Testis (tissue), 2 donors: ENCODE measurements at regions not wholly inside any gene's neighbourhood (a gene's known extent, or its start where the extent isn't known, plus 50 kb on each side); places are given as distances from the start of the nearest gene placed in this dataset.

Experiments used
- DNase-seq: peaks from one replicate; pipeline ENCODE4 v3.0.0-alpha.2; 2019
- H3K27ac ChIP-seq, 2 donors: fragments of 200-600 bp; sonication (generic); one replicate each; pipeline ENCODE4 v1.5.1; 2019
- H3K27me3 ChIP-seq: fragments of 200-600 bp; sonication (generic); one replicate; pipeline ENCODE4 v1.5.1; 2019
- H3K36me3 ChIP-seq: fragments of 200-600 bp; sonication (generic); one replicate; pipeline ENCODE4 v1.5.1; 2017; ENCODE audit warnings: low read depth; ENCODE audit errors: missing control alignments
- H3K4me1 ChIP-seq: fragments of 200-600 bp; sonication (generic); one replicate; pipeline ENCODE4 v1.5.1; 2019
- H3K4me3 ChIP-seq, 2 donors: fragments of 200-600 bp; sonication (generic); one replicate each; pipeline ENCODE4 v1.5.1; 2017 to 2019
- H3K9me3 ChIP-seq: fragments of 200-600 bp; sonication (generic); one replicate; pipeline ENCODE4 v1.5.1; 2017
- POLR2A ChIP-seq: fragments of 450-650 bp; IDR thresholded peaks from one replicate; pipeline ENCODE4 v1.6.1; 2017; ENCODE audit warnings: antibody characterized with exemption, mild to moderate bottlenecking, moderate library complexity
- WGBS, 2 donors: methylation state at CpG; one replicate each; pipeline ENCODE4 v1.1.5; 2018; 5-methylcytosine and 5-hydroxymethylcytosine counted together
- intact Hi-C: fragments of 100-400 bp; cut with DNase I; formaldehyde crosslinking; loops from one replicate; pipeline ENCODE4 v1.15.1; 2023; ENCODE audit warnings: low total_unique reads
- TF ChIP-seq, protein P1 (sequence below), 3 experiments: fragments of 450-650 bp in 2 of 3; fragments of 200-600 bp in 1 of 3; sonication (generic) in 1 of 3; IDR thresholded peaks; one replicate each; pipeline ENCODE4 v1.5.1; 2016 to 2019; ENCODE audit warnings: antibody characterized with exemption in 3 of 3, mild to moderate bottlenecking in 2 of 3, moderate library complexity in 1 of 3

DNA sequence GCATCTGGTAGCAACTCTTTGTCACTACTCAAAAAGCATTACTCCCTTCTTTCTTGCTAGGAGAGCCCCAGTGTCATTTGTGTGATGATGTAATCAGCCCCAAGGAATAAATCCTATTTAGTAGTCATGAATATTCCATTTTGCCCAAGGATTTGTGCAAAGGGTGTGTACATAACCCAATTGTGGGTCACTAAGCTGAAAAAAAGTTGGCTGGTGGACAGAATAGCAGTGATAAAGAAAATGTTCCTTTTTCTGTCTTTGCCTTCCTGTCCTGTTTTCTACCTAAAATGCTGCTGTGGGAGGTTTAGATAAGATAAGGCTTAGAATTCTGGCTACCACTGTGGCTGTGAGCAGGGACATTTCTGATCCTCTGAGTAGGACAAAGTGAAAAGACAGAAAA is 223.1 kb upstream of the ITGA1 start:
- no peaks in the 10 kb centered on the region for H3K9me3 ChIP-seq
- DNase-seq: no peak
- no peaks in the 10 kb centered on the region for H3K36me3 ChIP-seq
- no peak overlapping the region for H3K27ac ChIP-seq
- no peaks in the 10 kb centered on the region for H3K4me1 ChIP-seq
- intact Hi-C loops: no loop called here
- no peaks in the 10 kb centered on the region for H3K27me3 ChIP-seq
- TF ChIP-seq POLR2A: no peak
- TF ChIP-seq, protein P1, sequence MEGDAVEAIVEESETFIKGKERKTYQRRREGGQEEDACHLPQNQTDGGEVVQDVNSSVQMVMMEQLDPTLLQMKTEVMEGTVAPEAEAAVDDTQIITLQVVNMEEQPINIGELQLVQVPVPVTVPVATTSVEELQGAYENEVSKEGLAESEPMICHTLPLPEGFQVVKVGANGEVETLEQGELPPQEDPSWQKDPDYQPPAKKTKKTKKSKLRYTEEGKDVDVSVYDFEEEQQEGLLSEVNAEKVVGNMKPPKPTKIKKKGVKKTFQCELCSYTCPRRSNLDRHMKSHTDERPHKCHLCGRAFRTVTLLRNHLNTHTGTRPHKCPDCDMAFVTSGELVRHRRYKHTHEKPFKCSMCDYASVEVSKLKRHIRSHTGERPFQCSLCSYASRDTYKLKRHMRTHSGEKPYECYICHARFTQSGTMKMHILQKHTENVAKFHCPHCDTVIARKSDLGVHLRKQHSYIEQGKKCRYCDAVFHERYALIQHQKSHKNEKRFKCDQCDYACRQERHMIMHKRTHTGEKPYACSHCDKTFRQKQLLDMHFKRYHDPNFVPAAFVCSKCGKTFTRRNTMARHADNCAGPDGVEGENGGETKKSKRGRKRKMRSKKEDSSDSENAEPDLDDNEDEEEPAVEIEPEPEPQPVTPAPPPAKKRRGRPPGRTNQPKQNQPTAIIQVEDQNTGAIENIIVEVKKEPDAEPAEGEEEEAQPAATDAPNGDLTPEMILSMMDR (IDR thresholded peaks at IDR 0.05): no peak
- H3K4me3 ChIP-seq: no peak overlapping the region

DNA sequence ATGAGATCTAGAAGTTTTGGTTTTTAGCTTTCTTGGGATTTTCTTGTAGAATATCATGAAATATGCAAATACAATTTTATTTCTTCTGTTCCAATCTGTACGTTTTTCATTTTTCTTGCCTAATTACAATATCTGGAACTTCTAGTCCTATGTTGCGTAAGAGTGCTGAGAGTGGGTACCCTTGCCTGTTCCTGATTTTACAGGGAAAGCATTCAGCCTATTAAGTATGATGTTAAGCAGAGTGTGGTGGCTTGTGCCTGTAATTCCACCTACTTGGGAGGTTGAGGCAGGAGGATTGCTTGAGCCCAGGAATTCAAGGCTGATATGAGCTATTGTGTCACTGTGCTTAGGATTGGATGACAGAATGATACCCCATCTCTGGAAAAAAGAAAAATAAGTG is 210.2 kb upstream of the ITGA1 start:
- Histone ChIP-seq H3K36me3 (no peaks in the 10 kb centered on the region), H3K4me1 (no peaks in the 10 kb centered on the region), H3K9me3 (no peaks in the 10 kb centered on the region), H3K27me3 (no peaks in the 10 kb centered on the region), H3K27ac (no peak overlapping the region), H3K4me3 (no peak overlapping the region)
- TF ChIP-seq, protein P1 (IDR thresholded peaks at IDR 0.05): no peak
- no peak for TF ChIP-seq POLR2A
- no peak for DNase-seq
- WGBS, 2 donors: 81 to 83% methylated on average over 2 of the region's 2 CpGs
- intact Hi-C loops: no loop called here

DNA sequence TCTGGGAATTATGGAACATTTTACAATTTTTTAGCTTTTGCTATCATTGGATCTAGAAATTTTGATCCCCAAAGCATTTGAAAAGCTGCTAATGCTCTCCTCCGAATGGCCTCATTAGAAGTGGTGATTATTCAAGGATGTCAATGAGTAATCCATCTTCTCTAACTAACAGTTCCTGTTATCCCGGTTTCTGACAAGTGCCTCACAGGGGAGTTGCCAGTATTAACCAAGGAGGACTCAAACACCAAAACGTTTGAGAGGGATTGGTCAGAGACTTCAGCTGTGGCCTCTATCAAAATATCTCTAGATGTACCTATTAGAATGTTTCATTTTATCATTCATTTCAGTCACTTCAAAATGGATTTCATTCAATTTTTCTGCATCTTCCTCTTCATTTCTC is 208.3 kb upstream of the ITGA1 start:
- no peaks in the 10 kb centered on the region for H3K36me3 ChIP-seq
- intact Hi-C loops: no loop called here

DNA sequence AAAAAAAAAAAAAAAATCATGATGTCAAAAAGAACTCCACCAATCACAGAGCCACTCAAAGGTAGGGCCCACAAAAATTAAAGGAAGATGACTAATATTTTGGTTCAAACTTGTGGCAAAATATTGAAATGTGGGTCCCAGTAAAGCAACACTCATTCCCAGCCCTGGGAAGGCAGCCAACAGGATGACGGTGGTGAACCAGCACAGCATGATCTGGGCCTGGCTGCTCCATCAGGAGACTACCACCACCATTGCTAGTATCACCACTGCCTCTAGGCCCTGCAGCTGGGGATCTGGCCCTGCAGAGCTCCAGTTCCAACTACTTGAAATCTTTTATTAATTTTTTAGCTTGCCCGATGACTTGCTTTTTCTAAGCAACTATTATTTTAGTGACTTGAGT is 206.8 kb upstream of the ITGA1 start:
- Histone ChIP-seq H3K4me1 (no peaks in the 10 kb centered on the region), H3K27ac (no peak overlapping the region), H3K4me3 (no peak overlapping the region), H3K9me3 (no peaks in the 10 kb centered on the region), H3K36me3 (no peaks in the 10 kb centered on the region), H3K27me3 (no peaks in the 10 kb centered on the region)
- WGBS, 2 donors: 59 to 82% methylated on average over 2 of the region's 2 CpGs
- no peak for DNase-seq
- intact Hi-C loops: no loop called here
- TF ChIP-seq POLR2A: no peak
- TF ChIP-seq, protein P1 (IDR thresholded peaks at IDR 0.05): no peak

More for the DNA sequence above, 208.3 kb upstream of the ITGA1 start:
- no peaks in the 10 kb centered on the region for H3K4me1 ChIP-seq
- no peak overlapping the region for H3K27ac ChIP-seq
- TF ChIP-seq POLR2A: no peak
- TF ChIP-seq, protein P1 (IDR thresholded peaks at IDR 0.05): no peak
- no peak for DNase-seq
- 44 to 49% methylated on average over 3 of the region's 3 CpGs for WGBS, 2 donors
- no peaks in the 10 kb centered on the region for H3K9me3 ChIP-seq
- no peaks in the 10 kb centered on the region for H3K27me3 ChIP-seq
- H3K4me3 ChIP-seq: no peak overlapping the region

DNA sequence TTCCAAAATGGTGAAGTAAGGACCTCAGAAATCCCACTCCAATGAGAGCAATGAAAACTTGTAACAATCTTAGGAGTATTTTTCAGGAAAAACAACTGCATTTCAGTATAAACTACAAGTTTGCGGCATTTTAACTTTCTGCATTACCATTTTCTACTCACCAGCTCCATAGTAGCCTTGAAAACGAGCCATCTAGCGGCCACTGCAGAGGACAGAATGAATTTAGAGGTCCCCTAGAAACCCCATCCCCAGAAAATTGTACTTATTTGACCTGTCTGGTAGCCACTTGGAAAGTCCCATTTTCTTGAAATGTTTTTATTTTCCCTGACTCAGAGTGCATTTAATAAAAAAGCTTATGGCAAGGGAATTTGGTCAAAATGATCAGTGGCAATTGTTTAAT is 205.4 kb upstream of the ITGA1 start:
- H3K4me1 ChIP-seq: no peaks in the 10 kb centered on the region
- H3K27ac ChIP-seq: no peak overlapping the region
- H3K4me3 ChIP-seq: no peak overlapping the region
- no peak for DNase-seq
- no peaks in the 10 kb centered on the region for H3K9me3 ChIP-seq
- 74 to 79% methylated on average over 3 of the region's 3 CpGs for WGBS, 2 donors
- no peaks in the 10 kb centered on the region for H3K27me3 ChIP-seq
- intact Hi-C loops: no loop called here
- no peaks in the 10 kb centered on the region for H3K36me3 ChIP-seq
- TF ChIP-seq, protein P1 (IDR thresholded peaks at IDR 0.05): no peak
- TF ChIP-seq POLR2A: no peak
